ENCODE measurements at regions not wholly inside any gene's neighbourhood (a gene's known extent, or its start where the extent isn't known, plus 50 kb on each side); places are given as distances from the start of the nearest gene placed in this dataset.

GRCh38 chr9:86756576-86757381 is 190.5 kb downstream of the GAS1 start:
- no peak for DNase-seq

- no peak for DNase-seq
These were observed 191.8 kb downstream of the GAS1 start for GRCh38 chr9:86755561-86755941.

- no peak for DNase-seq
These were observed 192.4 kb downstream of the GAS1 start for GRCh38 chr9:86754581-86755560.

GRCh38 chr9:86753836-86754235 is 193.5 kb downstream of the GAS1 start:
- no peak for DNase-seq

- no peak for DNase-seq
These were observed 194.6 kb downstream of the GAS1 start for GRCh38 chr9:86752733-86753132.

GRCh38 chr9:86751956-86752355 is 195.3 kb downstream of the GAS1 start:
- DNase-seq: no peak

- DNase-seq: no peak
These were observed 196.1 kb downstream of the GAS1 start for GRCh38 chr9:86751207-86751606.

GRCh38 chr9:86749894-86750255 is 197.4 kb downstream of the GAS1 start:
- no peak for DNase-seq

GRCh38 chr9:86749161-86749893 is 198.0 kb downstream of the GAS1 start:
- DNase-seq: no peak

GRCh38 chr9:86747711-86748110 is 199.6 kb downstream of the GAS1 start:
- no peak for DNase-seq

- DNase-seq: peak; percentile 43 to 60
These were observed 205.7 kb downstream of the GAS1 start for GRCh38 chr9:86741311-86742208.

- DNase-seq: no peak
These were observed 211.4 kb downstream of the GAS1 start for GRCh38 chr9:86735772-86736458.

GRCh38 chr9:86734771-86735170 is 212.5 kb downstream of the GAS1 start:
- DNase-seq: no peak

- DNase-seq: no peak
These were observed 213.4 kb downstream of the GAS1 start for GRCh38 chr9:86733929-86734328.

- DNase-seq: no peak
These were observed 214.7 kb downstream of the GAS1 start for GRCh38 chr9:86732514-86733171.

- no peak for DNase-seq
These were observed 215.7 kb downstream of the GAS1 start for GRCh38 chr9:86731511-86732063.

- no peak for DNase-seq
These were observed 217.0 kb downstream of the GAS1 start for GRCh38 chr9:86730163-86730928.

- no peak for DNase-seq
These were observed 222.8 kb downstream of the GAS1 start for GRCh38 chr9:86724529-86724928.

GRCh38 chr9:86723346-86723745 is 224.0 kb downstream of the GAS1 start:
- no peak for DNase-seq

GRCh38 chr9:86722706-86723075 is 224.6 kb downstream of the GAS1 start:
- no peak for DNase-seq
